DND-41 (cell line): ENCODE measurements at regions not wholly inside any gene's neighbourhood (a gene's known extent, or its start where the extent isn't known, plus 50 kb on each side); places are given as distances from the start of the nearest gene placed in this dataset.

ENCODE experiments used
- EZH2 ChIP-seq: IDR thresholded peaks from 3 replicates; pipeline ENCODE4 v1.6.1; 2012; ENCODE audit warnings: borderline replicate concordance, low read depth, mild to moderate bottlenecking, moderate library complexity, low read length, inconsistent platforms; ENCODE audit not compliant: severe bottlenecking
- TF ChIP-seq, protein P1 (sequence below): IDR thresholded peaks from 2 replicates; pipeline ENCODE4 v1.5.1; 2012; ENCODE audit warnings: borderline replicate concordance, low read length, moderate library complexity, mild to moderate bottlenecking; ENCODE audit not compliant: poor library complexity, severe bottlenecking; ENCODE audit errors: extremely low read depth

DNA sequence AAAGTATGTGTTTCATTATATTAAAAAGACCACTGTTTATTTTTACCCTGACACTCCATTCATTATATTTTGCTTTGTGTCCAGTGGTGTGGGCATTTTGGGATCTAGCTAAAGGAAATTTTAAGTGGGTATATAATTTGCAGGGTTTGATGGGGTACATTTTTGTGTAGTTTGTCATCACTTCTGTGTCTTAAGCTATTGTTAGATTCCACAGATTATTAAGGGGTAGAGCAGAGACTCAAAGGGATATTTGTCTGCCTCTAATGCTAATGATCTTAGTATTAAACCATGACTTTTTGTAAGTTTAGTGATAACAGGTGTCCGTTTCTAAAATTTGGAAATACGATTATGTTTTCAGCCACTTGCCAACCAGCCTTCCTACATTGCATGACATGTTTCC lies 731.6 kb downstream of the BRINP1 start:
- TF ChIP-seq, protein P1, sequence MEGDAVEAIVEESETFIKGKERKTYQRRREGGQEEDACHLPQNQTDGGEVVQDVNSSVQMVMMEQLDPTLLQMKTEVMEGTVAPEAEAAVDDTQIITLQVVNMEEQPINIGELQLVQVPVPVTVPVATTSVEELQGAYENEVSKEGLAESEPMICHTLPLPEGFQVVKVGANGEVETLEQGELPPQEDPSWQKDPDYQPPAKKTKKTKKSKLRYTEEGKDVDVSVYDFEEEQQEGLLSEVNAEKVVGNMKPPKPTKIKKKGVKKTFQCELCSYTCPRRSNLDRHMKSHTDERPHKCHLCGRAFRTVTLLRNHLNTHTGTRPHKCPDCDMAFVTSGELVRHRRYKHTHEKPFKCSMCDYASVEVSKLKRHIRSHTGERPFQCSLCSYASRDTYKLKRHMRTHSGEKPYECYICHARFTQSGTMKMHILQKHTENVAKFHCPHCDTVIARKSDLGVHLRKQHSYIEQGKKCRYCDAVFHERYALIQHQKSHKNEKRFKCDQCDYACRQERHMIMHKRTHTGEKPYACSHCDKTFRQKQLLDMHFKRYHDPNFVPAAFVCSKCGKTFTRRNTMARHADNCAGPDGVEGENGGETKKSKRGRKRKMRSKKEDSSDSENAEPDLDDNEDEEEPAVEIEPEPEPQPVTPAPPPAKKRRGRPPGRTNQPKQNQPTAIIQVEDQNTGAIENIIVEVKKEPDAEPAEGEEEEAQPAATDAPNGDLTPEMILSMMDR = no peak
- no peak for TF ChIP-seq EZH2
